ENCODE measurements at regions not wholly inside any gene's neighbourhood (a gene's known extent, or its start where the extent isn't known, plus 50 kb on each side); places are given as distances from the start of the nearest gene placed in this dataset.
A peak's percentile ranks its signal among the peaks of the same experiment; 100 is the strongest.
"Not testable (repeated sequence)": the region's sequence is repeated elsewhere in the genome, so short reads cannot be mapped to it uniquely, and the experiment has no call there.

DNA sequence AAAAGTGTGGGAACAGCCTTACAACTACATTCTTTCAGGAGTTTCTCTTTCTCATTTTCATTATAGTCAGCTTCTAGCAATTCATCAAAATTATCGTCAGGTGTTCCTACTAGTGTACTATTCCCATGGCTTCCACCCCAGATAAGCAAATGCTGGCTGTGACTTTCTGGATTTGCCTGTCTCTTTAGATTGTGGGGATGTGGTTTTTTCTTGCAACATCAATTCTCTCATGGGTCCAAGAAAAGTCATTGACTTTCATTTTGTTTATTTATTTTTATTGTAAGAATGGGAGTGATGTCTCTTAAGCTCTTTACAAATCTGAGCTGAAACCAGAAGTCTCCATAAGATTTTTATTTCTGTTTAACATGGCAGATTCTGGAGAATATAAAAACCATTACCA is 349.7 kb upstream of the SEMA3C start:
- no peak for DNase-seq

DNA sequence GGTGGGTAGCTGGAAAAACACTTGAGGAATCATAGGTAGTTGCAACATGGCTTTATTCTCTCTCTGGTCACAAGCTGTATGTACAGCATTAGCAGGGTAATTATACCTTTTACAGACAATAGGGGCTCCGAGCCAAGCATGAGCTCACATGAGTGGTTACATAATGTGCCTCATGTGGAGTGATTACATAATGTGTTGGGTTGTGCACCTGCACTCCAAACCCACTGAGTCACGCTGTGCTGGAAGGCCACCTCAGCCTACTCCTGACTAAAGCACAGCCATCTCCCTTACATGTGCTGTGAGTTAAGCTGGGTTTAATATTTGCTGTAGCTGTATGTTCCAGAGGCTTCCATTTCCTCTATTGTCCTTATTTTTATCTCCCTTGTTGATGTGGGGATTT is 348.7 kb upstream of the SEMA3C start:
- DNase-seq: no peak

DNA sequence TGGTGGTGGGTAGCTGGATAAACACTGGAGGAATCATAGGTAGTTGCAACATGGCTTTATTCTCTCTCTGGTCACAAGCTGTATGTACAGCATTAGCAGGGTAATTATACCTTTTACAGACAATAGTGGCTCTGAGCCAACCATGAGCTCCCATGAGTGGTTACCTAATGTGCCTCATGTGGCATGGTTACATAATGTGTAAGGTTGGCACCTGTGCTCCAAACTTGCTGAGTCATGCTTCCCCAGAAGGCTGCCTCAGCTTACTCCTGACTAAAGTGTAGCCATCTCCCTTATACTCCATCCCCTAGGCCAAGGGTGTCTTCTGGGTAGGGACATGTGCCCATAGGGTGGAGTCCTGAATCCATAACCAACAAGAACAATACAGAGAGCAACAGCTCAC is 345.3 kb upstream of the SEMA3C start:
- DNase-seq: no peak

DNA sequence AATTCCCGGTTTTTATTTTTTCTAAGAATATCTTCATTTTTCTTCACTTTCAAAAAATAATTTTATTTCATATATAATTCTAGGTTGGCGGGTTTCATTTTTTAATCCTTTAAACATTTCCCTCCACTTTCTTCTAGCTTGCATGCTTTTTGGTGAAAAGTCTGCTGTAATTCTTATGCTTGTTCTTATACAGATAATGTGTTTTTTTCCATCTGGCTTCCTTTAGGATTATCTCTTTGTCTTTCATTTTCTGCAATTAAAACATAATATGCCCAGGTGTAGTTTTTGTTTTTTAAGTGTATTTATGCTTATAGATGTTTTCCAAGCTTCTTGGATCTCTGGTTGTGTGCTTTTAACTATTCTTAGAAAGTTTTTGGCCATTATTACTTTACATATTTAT is 341.3 kb upstream of the SEMA3C start:
- DNase-seq: no peak

DNA sequence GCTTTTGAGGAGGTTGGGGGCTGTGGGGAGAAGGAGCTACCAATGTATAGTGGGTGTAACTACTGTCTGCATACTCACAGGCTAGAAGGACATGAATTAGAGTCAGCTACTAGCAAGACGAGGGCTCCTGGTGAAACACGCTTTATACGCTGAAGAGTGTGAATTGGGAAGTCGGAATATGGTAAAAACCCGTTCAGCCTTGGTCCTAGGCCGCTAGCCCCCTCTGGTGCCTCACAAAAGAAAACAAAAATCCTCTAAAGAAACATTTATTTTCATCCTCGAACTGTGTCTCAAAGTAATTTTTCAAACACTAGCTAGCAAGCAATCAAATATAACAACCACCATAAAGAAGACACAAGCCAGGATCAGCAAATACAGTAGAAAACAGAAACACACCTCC is 338.1 kb upstream of the SEMA3C start:
- no peak for DNase-seq

DNA sequence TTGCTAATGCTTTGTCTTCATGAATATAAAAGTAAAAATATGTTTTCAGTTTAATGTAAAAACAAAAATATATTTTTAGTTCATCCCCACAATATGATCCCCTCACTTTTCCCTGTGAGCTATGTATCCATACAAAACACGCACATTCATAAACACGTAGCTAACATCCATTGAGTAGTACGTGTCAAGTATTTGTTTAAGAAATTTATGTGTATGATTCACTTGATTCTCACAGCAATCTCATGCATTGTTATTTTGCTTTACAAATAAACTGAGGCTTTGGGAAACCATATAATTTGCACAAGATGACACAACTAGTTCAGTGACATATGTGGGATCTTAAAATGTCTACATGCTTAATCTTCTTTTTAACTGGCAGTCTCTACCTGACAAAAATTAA is 329.6 kb upstream of the SEMA3C start:
- DNase-seq: no peak

DNA sequence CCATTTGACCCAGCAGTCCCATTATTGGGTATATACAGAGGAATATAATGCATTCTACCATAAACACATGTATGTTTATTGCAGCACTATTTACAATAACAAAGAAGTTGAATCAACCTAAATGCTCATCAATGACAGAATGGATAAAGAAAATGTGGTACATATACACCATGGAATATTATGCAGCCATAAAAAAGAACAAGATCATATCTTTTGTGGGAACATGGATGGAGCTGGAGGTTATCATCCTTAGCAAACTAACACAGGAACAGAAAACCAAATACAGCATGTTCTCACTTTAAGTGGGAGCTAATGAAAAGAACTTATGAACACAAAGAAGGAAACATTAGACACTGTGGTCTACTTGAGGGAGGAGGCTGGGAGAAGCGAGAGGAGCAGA is 328.5 kb upstream of the SEMA3C start:
- DNase-seq: not testable (repeated sequence)

DNA sequence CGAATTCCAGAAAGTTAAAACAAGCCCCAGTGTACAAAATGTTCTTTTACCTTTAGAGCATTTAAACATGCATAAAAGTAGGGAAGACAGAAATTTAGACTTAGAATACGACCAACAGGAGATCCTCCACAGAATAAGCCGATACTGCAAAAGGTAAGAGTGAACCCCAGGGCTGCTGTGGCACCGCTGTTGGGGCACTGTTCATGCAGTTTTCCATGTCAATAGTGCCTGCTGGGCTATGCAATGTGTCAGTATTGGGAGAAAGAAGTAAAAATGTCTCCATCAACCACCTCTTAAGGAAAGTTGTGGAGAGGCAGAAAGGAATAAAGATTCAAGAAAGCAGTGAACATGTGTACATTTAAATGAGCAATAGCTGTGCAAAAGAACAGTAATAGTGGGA is 326.5 kb upstream of the SEMA3C start:
- no peak for DNase-seq

DNA sequence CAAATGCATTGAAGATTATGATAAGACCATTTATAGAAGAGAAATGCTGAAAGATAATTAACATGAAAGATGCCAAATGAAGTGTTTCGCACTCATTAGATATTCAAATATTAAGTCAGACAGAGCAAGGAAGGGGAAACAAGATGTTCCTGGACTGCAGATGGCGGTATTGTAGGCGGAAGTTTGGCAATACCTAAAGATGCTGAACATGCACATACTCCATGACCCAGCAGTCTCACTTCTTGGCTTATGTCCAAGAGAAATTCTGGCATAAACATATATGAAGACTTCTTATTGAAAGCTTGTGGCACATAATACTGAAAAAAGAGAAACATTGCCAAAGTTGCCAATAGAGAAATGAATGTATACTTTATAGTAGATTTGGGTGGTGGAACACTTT is 325.4 kb upstream of the SEMA3C start:
- no peak for DNase-seq

DNA sequence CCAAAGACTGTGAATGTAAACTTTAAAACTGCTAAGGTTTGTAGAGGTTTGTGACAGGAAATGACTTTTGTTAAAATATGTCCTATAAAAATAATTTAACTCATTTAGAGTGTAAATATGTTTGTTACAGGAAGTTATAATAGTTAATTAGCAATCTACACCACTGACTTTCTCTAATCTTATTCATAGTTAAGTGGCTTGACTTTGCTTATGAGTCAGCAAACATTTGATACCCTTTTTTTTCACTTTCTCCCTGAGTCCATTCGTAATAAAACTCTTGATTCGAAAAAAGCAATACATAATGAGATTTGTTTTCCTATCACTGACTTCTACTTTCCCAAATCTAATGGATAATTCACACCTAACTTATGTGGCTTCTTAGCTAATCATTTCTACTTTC is 317.7 kb upstream of the SEMA3C start:
- DNase-seq: no peak

DNA sequence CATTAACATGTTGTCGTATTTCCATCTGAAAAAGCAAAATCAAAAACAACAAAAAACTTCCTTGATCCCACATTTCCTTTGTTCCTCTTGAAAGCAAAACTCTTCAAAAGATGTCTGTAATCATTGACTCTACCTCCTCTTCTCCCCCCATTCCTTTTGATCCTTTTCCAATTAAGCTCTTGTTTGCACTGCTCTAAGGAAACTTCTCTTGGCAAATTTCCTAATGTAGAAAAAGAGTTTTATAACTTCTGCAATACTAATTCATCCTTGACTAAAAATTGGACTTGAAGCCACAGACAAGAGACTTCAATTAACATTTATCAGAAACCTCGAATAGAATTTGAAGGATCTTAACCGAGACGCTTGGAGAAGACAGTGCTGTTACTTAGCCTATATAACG is 317.1 kb upstream of the SEMA3C start:
- DNase-seq: no peak

DNA sequence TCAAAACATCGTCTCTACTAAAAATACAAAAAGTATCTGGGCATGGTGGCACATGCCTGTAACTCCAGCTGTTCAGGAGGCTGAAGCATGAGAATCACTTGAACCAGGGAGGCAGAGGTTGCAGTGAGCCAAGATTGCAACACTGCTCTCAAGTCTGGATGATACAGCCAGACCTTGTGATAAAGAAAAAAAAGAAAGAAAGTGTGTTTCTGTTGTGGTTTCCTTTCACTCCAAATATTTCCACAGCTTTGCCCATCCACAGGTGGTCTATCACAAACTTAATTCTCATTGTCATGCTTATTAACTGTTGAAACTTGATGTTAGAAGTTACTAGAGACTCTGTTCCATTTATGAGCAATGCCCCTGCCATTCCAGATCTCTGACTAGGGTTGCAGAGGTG is 316.0 kb upstream of the SEMA3C start:
- no peak for DNase-seq

DNA sequence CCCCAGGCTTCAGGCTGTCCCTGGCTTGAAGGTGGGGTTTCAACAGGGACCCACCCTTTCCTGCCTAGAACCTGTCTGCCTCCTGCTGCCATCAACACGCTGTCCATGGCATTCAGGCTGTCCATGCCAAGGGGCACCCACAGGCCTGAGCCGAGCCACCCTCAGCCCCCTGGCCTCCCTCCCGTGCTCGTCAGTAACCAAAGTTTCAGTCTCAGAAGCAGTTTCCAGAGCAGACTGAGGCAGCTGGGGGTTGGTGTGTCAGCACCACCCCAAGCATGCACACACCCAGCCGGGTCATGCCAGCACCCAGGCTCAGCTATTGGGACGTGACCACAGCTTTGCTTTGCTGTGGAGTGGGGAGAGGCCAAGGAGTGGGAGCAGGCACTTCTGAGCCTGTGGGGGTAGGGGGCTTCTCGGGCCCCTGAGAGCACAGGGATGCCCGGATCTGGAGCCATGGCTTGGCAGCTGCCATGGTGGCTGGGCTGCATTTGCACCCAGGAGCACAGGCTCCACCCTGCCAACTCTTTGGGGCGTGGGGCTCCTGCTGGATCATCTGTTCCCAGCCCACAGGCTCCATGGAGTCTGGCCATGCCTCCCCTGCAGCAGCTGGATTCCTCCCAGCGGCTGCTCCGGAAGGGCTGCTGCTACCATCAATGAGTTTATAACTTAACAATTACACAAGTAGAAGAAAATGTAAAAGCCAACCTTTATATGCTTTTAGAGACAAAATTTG is 314.5 kb upstream of the SEMA3C start:
- no peak for DNase-seq

DNA sequence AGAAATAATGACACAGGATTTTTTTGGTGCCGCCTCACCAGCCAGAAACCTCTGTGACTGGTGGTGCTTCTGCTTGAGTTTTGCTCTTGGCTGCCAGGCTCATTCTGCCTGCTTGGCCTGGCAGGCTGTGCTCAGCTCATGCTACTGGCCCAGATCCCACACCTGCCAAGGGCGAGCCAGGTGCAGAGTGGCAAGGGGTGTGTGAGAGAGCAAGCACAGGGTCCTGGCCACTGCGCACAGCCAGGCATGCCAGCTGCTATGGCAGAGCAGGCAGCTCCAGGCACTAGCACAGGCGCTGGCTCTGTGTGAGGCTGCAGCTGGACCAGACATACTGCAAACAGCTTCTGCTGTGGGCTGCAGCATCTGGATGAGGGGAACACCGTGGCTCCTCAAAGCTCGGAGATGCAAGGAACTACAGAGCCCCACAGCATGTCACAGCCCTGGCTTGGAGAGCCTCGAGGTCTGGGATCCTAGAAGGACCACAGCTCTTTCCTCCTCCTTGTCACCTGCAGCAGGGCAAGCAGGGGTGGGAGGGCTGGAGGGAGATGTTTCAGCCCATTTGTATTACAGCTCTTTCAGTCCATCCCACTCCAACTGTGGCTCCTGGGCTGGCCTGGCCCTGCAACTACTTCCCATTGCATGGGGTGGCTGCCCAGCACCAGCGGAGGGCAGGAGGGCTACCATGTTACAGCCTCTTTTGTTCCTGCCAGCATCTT is 313.4 kb upstream of the SEMA3C start:
- DNase-seq: peak; percentile 51

DNA sequence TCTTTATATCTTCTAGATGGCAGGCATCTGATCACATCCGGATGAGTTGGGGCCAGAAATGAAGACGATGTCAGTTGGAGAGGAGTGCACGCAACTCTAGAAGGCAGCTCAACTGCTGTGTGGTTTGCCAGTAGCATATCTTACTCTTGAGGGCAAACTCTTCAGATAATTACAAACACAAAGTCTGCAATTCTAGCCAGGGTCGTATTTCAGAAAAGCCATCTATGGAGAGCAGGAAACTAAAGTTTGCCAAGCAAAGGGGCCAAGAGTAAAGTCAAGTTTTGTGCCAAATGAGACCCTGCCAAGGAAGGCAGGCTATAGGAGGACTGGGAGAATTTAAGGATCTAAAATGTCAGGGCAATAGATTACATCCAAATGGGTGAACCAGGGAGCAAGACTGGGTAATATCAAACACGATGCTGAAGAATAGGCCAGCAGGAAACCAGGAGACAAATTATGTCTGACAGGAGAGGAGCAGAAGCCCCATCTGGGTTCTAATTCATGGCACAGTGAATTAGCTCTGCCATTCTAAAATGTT is 312.5 kb upstream of the SEMA3C start:
- DNase-seq: peak; percentile 28

DNA sequence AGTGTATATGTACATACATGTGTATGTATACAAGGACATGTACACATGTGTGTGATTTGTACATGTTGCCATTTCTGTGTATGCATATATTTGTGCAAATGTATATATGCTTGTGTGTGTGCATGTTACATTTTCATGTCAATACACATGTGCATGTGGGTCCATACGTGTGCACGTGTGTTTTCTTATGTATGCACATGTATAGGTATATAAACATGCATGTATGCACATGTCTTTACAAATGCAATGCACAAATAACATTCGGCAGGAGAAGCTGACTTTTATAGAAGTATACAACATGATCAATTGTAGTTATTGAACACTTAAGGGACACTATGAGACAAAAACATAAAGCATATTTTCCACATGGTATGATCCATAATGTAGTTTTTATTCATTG is 307.4 kb upstream of the SEMA3C start:
- DNase-seq: no peak

DNA sequence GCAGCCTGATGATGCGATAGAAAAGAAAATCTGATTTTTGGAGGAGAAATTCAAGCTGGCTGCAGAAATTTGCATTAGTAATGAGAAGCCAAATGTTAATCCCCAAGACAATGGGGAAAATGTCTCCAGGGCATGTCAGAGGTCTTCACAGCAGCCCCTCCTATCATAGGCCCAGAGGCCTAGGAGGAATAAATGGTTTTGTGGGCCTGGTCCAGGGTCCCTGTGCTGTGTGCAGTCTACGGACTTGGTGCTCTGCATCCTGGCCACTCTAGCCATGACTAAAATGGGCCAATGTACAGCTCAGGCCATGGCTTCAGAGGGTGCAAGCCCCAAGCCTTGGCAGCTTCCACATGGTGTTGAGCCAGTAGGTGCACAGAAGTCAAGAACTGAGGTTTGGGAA is 303.8 kb upstream of the SEMA3C start:
- DNase-seq: not testable (repeated sequence)

DNA sequence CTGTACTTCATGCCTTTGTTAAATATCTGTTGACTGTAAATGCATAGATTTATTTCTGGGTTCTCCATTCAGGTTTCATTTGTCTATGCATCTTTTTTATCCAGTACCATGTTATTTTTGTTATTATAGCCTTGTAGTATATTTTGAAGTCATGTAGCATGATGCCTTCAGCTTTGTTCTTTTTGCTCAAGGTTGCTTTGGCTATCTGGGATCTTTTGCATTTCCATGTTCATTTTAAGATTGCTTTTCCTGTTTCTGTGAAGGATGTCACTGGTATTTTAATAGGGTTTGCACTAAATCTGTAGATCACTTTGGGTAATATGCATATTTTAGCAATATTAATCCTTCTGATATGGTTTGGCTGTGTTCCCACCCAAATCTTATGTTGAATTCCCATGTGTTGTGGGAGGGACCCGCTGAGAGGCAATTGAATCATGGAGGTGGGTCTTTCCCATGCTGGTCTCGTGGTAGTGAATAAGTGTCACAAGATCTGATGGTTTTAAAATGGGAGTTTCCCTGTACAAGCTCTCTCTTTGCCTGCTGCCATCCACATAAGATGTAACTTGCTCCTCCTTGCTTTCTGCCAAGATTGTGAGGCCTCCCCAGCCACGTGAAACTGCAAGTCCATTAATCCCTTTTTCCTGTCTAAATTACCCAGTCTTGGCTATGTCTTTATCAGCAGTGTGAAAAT is 302.8 kb upstream of the SEMA3C start:
- DNase-seq: no peak

DNA sequence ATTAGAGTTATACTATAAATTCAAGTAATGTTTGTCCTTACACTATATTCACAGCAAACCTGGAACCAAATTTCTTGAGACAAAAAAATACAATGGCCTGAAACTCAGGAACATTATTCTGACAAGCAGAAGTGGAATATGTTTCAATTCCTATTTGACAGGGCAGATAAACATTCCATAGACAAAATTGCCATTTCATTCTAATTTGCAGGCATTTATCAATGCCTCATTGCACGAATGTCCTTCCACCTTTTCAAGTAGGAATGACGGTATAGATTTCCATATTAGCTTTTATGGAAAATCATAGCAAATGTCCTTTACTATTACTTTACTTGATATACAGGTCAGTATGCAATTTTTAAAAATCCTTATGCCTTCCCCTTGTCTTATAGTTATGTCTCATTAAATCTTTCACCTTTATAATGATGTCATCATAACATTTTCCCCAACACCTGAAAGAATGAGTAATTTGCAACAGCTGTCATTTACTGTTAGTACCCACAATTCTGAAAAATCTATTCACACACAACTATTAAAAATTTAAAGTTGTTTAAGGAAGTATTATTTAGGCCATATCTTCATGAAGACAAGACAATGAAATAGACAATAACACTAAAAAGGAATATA is 299.7 kb upstream of the SEMA3C start:
- no peak for DNase-seq

DNA sequence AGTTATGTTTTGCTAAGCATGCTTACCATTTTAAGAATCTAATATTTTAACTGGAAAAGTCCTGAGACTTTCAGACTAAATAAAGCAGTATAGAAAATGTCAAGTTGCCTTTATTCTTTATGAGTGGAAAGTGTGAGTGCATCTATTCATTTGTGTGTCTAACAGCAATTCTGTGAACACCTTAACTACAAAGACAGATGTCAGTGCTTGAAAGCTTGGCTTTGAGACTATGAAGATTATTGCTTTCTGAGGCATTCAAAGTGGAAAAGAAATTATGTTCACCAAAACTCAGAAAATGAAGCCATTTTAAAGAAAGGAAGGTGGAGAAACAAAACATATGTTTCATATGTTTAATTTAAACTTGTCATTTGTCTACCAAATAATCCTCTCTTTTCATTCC is 294.5 kb upstream of the SEMA3C start:
- no peak for DNase-seq

DNA sequence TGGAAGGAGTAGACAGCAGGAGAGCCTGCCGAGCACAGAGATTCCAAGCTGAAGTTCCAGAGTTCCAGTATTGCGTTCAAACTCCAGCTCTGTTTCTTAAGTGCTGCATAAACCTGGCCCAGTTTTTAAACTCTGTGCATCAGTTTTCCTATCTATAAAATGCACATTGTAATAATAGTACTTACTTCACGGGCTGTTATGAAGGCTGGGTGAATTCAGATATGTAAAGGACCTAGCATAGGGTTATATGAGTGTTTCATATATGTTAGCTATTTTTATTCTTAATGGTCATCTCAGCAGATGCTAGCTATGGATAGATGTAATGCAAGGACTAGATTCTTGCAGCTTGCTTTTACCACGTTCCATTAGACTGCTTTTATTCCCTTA is 293.1 kb upstream of the SEMA3C start:
- DNase-seq: no peak

DNA sequence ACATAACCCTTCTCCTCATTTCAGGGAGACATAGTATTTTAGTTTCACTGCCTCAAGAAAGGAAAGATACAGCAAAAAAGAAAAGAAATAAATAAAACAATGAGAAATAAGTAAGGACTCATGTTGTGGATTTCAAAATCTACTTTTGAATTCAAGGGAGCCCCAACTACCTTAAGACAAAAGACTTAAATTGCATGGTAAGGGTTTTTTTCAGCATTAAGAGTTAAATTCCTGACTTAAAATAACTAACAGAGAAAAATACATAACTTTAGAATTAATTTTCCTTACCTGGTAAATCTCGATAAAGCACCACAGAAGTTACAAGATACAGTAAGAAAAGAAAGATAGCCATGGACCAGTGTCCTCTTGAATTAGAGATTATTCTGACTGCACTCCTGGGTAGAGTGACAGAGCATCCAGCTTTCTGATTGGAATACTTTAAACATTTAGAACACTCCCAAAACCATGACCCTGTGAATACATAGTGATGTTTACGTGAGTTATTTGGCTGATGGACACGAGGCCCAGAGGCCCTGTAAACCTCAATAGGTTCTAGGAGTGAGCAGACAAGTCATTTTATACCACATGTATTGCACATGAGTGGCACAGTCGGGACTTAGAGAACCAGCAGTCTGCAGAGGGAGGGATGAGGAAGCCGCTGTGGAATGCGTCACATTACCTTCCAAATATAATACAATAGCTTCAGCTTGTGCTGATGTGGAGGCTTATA is 292.5 kb upstream of the SEMA3C start:
- DNase-seq: no peak
